Hepatocyte (in vitro differentiated cells): ENCODE measurements at regions not wholly inside any gene's neighbourhood (a gene's known extent, or its start where the extent isn't known, plus 50 kb on each side); places are given as distances from the start of the nearest gene placed in this dataset.

ENCODE experiments used
- DNase-seq: peaks from one replicate; pipeline ENCODE4 v3.0.0-alpha.2; 2016; ENCODE audit warnings: low spot score
- H2AFZ ChIP-seq: fragments of 200-600 bp; sonication (generic); 2 replicates; pipeline ENCODE4 v1.6.0; 2016; ENCODE audit warnings: antibody characterized with exemption, mild to moderate bottlenecking
- H3K27ac ChIP-seq: fragments of 200-600 bp; sonication (generic); 2 replicates; pipeline ENCODE4 v1.5.1; 2016; ENCODE audit warnings: mild to moderate bottlenecking
- H3K27me3 ChIP-seq: fragments of 200-600 bp; sonication (generic); 2 replicates; pipeline ENCODE4 v1.6.1; 2016
- H3K36me3 ChIP-seq: fragments of 200-600 bp; sonication (generic); replicated peaks from 2 replicates; pipeline ENCODE4 v1.5.1; 2016; ENCODE audit warnings: low read depth; ENCODE audit not compliant: insufficient read depth
- H3K4me1 ChIP-seq: fragments of 200-600 bp; sonication (generic); 2 replicates; pipeline ENCODE4 v1.5.1; 2016; ENCODE audit warnings: mild to moderate bottlenecking, moderate library complexity; ENCODE audit not compliant: insufficient read depth
- H3K4me2 ChIP-seq: fragments of 200-600 bp; sonication (generic); 2 replicates; pipeline ENCODE4 v1.6.0; 2016
- H3K4me3 ChIP-seq: fragments of 200-600 bp; sonication (generic); 2 replicates; pipeline ENCODE4 v1.5.1; 2016; ENCODE audit warnings: mild to moderate bottlenecking
- H3K79me2 ChIP-seq: fragments of 200-600 bp; sonication (generic); 2 replicates; pipeline ENCODE4 v1.6.0; 2017; ENCODE audit warnings: mild to moderate bottlenecking
- H3K9me2 ChIP-seq: fragments of 200-600 bp; sonication (generic); replicated peaks from 2 replicates; pipeline ENCODE4 v1.6.0; 2017; ENCODE audit warnings: mild to moderate bottlenecking; ENCODE audit not compliant: insufficient read depth
- H3K9me3 ChIP-seq: fragments of 200-600 bp; sonication (generic); 2 replicates; pipeline ENCODE4 v1.5.1; 2016; ENCODE audit warnings: low read depth, mild to moderate bottlenecking
- H4K20me1 ChIP-seq: fragments of 200-600 bp; sonication (generic); 2 replicates; pipeline ENCODE4 v1.6.0; 2016; ENCODE audit warnings: mild to moderate bottlenecking; ENCODE audit not compliant: insufficient read depth, poor library complexity, severe bottlenecking
- EZH2 ChIP-seq: fragments of 200-600 bp; sonication (generic); IDR thresholded peaks from 2 replicates; pipeline ENCODE4 v1.6.1; 2016; ENCODE audit warnings: antibody characterized with exemption, mild to moderate bottlenecking, borderline replicate concordance
- EZH2phosphoT487 ChIP-seq: fragments of 200-600 bp; sonication (generic); IDR thresholded peaks from one replicate; pipeline ENCODE4 v1.6.1; 2018; ENCODE audit warnings: antibody characterized with exemption, mild to moderate bottlenecking, low read depth, moderate library complexity; ENCODE audit not compliant: unreplicated experiment, severe bottlenecking
- WGBS: methylation state at CpG from one replicate; pipeline ENCODE4 v1.1.6; 2016; ENCODE audit warnings: low lambda C conversion rate; ENCODE audit errors: missing lambda C conversion rate; 5-methylcytosine and 5-hydroxymethylcytosine counted together
- TF ChIP-seq, protein P1 (sequence below): fragments of 200-600 bp; sonication (generic); IDR thresholded peaks from 2 replicates; pipeline ENCODE4 v1.5.1; 2016; ENCODE audit warnings: antibody characterized with exemption, mild to moderate bottlenecking; ENCODE audit not compliant: poor library complexity

DNA sequence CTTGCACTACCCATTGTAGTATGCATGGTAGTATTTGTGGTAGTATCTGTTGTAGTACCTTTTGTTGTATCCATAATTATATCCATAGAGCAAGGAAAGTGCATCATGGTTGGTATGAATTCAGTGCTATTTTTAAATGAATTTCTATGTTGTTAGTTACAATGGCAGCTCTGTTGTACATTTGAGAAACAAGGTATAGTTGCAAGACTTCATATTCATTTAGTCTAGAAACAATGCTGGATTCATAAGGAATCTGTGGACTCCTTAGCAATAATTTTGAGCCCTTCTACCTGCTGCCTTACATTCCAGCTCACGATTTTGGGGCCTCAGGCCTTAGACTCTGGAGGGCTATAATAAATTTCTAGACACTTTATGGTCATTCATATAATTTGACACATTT lies 141.8 kb downstream of the FAM43A start:
- WGBS: 82% methylated on average over 1 of the region's 1 CpG

DNA sequence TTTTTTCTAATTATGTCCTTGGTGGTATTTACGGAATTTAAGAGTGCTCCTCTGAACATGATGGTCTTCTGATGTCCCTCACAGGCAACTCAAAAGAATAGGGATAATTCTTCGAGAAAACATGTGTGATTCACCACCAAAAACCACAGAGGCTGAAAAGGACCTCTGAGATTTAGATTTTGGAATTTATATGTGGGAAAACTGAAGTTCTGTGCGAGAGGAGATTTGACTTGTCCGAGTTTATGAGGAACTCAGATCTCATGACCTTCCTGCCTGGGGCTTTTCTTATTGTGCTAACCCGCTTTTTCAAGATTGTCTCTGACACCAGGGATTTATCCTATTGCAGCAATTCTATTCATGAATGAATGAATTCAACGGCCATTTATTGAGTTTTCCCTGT lies 142.4 kb downstream of the FAM43A start:
- Histone ChIP-seq H3K27ac (no peak overlapping the region), H3K79me2 (no peaks in the 10 kb centered on the region), H3K27me3 (no peaks in the 10 kb centered on the region), H4K20me1 (no peaks in the 10 kb centered on the region), H3K4me1 (no peaks in the 10 kb centered on the region), H3K9me3 (no peaks in the 10 kb centered on the region), H3K4me2 (no peak overlapping the region), H3K4me3 (no peak overlapping the region), H2AFZ (no peak overlapping the region), H3K36me3 (no peaks in the 10 kb centered on the region), H3K9me2 (no peaks in the 10 kb centered on the region)
- DNase-seq: no peak
- TF ChIP-seq, protein P1, sequence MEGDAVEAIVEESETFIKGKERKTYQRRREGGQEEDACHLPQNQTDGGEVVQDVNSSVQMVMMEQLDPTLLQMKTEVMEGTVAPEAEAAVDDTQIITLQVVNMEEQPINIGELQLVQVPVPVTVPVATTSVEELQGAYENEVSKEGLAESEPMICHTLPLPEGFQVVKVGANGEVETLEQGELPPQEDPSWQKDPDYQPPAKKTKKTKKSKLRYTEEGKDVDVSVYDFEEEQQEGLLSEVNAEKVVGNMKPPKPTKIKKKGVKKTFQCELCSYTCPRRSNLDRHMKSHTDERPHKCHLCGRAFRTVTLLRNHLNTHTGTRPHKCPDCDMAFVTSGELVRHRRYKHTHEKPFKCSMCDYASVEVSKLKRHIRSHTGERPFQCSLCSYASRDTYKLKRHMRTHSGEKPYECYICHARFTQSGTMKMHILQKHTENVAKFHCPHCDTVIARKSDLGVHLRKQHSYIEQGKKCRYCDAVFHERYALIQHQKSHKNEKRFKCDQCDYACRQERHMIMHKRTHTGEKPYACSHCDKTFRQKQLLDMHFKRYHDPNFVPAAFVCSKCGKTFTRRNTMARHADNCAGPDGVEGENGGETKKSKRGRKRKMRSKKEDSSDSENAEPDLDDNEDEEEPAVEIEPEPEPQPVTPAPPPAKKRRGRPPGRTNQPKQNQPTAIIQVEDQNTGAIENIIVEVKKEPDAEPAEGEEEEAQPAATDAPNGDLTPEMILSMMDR: no peak
- TF ChIP-seq EZH2: no peak
- TF ChIP-seq EZH2phosphoT487: no peak
- WGBS: 86% methylated on average over 6 of the region's 6 CpGs

More for the DNA sequence above, 141.8 kb downstream of the FAM43A start:
- TF ChIP-seq EZH2 (no peak), EZH2phosphoT487 (no peak)
- TF ChIP-seq, protein P1: no peak
- no peaks in the 10 kb centered on the region for H3K36me3 ChIP-seq
- DNase-seq: no peak
- H3K27ac ChIP-seq: no peak overlapping the region
- no peak overlapping the region for H3K4me3 ChIP-seq
- H3K27me3 ChIP-seq: no peaks in the 10 kb centered on the region
- H3K9me3 ChIP-seq: no peaks in the 10 kb centered on the region
- H3K4me2 ChIP-seq: no peak overlapping the region
- no peaks in the 10 kb centered on the region for H3K4me1 ChIP-seq
- no peak overlapping the region for H2AFZ ChIP-seq
- no peaks in the 10 kb centered on the region for H3K9me2 ChIP-seq
- no peaks in the 10 kb centered on the region for H4K20me1 ChIP-seq
- H3K79me2 ChIP-seq: no peaks in the 10 kb centered on the region

DNA sequence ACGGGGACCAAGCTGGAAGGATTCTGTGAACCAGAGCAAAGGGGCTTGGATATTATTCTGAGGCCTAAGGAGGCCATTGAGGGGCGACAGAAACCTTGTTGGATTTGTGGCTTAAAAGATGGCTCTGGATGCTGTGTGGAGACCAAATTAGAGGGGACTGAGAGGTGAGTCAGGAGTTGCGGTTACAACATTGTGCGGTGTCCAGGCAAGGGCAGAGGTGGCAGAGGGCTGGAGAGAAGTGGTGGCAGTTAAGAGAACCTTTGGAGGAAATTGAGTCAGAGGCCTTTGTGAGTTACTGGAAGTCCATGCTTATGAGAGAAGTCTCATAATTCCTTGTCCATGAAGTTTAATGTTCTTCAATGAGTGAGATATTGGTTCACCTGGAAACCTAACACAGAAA lies 143.2 kb downstream of the FAM43A start:
- H3K79me2 ChIP-seq: no peaks in the 10 kb centered on the region
- H4K20me1 ChIP-seq: no peaks in the 10 kb centered on the region
- DNase-seq: no peak
- WGBS: 90% methylated on average over 4 of the region's 4 CpGs
- H2AFZ ChIP-seq: no peak overlapping the region
- TF ChIP-seq, protein P1: no peak
- TF ChIP-seq EZH2phosphoT487: no peak
- no peak for TF ChIP-seq EZH2
- H3K4me1 ChIP-seq: no peaks in the 10 kb centered on the region
- no peak overlapping the region for H3K27ac ChIP-seq
- no peak overlapping the region for H3K4me3 ChIP-seq
- H3K27me3 ChIP-seq: no peaks in the 10 kb centered on the region
- H3K4me2 ChIP-seq: no peak overlapping the region
- H3K9me3 ChIP-seq: no peaks in the 10 kb centered on the region
- no peaks in the 10 kb centered on the region for H3K9me2 ChIP-seq
- no peaks in the 10 kb centered on the region for H3K36me3 ChIP-seq

DNA sequence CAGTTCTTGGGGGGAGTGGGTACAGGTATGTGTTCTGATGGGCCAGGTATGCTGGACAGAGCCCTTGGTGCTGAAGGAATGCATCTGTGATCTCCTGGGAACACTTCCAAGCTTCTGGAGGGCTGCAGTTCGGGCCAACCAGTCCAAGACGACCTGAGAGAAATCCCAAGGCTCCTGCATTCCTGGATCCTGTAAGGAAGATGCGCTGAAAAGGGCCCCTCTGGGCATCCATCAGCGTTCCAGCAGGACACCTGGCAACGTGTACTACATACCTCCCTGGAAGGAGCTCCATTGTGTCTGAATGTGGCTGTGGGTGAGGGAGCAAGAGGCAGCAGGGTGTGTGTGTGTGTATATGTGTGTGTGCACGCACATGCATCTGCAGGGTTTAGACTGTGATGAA lies 144.7 kb downstream of the FAM43A start:
- Histone ChIP-seq H3K4me2 (no peak overlapping the region), H4K20me1 (no peaks in the 10 kb centered on the region), H3K9me2 (no peaks in the 10 kb centered on the region), H3K4me3 (no peak overlapping the region), H3K79me2 (no peaks in the 10 kb centered on the region), H2AFZ (no peak overlapping the region), H3K27me3 (no peaks in the 10 kb centered on the region), H3K36me3 (no peaks in the 10 kb centered on the region), H3K9me3 (no peaks in the 10 kb centered on the region), H3K4me1 (no peaks in the 10 kb centered on the region), H3K27ac (no peak overlapping the region)
- no peak for DNase-seq
- WGBS: 81% methylated on average over 6 of the region's 6 CpGs
- TF ChIP-seq, protein P1: no peak
- TF ChIP-seq EZH2: no peak
- no peak for TF ChIP-seq EZH2phosphoT487
